ENCODE measurements at regions not wholly inside any gene's neighbourhood (a gene's known extent, or its start where the extent isn't known, plus 50 kb on each side); places are given as distances from the start of the nearest gene placed in this dataset.

GRCh38 chr20:16170406-16170971 is 402.8 kb downstream of the KIF16B start:
- Histone ChIP-seq H4K20me1 (ENCODE audit: insufficient read depth, low read length) (no peaks in the 10 kb centered on the region), H2AK5ac (ENCODE audit: low read depth, low read length) (no peak overlapping the region), H3K27ac (ENCODE audit: insufficient read depth, low read length) (no peak overlapping the region), H2AFZ (replicated peaks; ENCODE audit: low read length, poor library complexity) (no peak overlapping the region), H3K4me3 (ENCODE audit: insufficient read depth, low read depth, low read length) (no peak overlapping the region), H3K9me3 (ENCODE audit: control insufficient read depth, insufficient read depth, low read length) (peaks cover 8% of the 10 kb centered on the region), H3K14ac (replicated peaks; ENCODE audit: low read depth, low read length) (no peak overlapping the region), H3K9me1 (ENCODE audit: insufficient read depth, low read length) (no peaks in the 10 kb centered on the region), H3K23ac (ENCODE audit: low read depth, low read length) (no peak overlapping the region), H2BK5ac (ENCODE audit: low read depth, low read length, poor library complexity, severe bottlenecking) (no peak overlapping the region), H3K79me1 (ENCODE audit: low read depth in 1 of 2, low read length in 2 of 2) (no peaks in the 10 kb centered on the region), H2BK15ac (ENCODE audit: low read depth, low read length) (no peak overlapping the region), H4K5ac (ENCODE audit: low read depth, low read length) (no peak overlapping the region), H3K27me3 (ENCODE audit: control insufficient read depth, insufficient read depth, low read length) (no peaks in the 10 kb centered on the region), H3K9ac (ENCODE audit: low read depth, low read length) (no peak overlapping the region), H3K36me3 (ENCODE audit: control insufficient read depth, insufficient read depth, low read length) (no peaks in the 10 kb centered on the region), H3K18ac (ENCODE audit: low read depth, low read length) (no peak overlapping the region), H4K91ac (ENCODE audit: insufficient read depth, low read depth, low read length) (no peak overlapping the region), H2BK120ac (ENCODE audit: low read depth, low read length) (no peak overlapping the region), H3K4me2 (ENCODE audit: low read depth, low read length) (no peak overlapping the region), H2BK20ac (ENCODE audit: low read depth, low read length) (no peak overlapping the region), H4K8ac (ENCODE audit: low read depth in 2 of 2, low read length in 2 of 2) (no peak overlapping the region), H3K56ac (ENCODE audit: extremely low read depth, insufficient read depth, low read length) (no peak overlapping the region), H3K4ac (ENCODE audit: low read depth, low read length) (no peak overlapping the region), H3K4me1 (ENCODE audit: control insufficient read depth, insufficient read depth, low read length) (no peaks in the 10 kb centered on the region), H2AK9ac (replicated peaks; ENCODE audit: low read depth, low read length, poor library complexity) (no peak overlapping the region)
- ATAC-seq (ENCODE audit: low read depth) (no peak), DNase-seq (no peak)
- intact Hi-C loops (cut with micrococcal nuclease) = no loop called here
- TF ChIP-seq SMC3 (IDR thresholded peaks at IDR 0.05; ENCODE audit: low read depth, low read length) (no peak), ELK1 (IDR thresholded peaks at IDR 0.05; ENCODE audit: borderline replicate concordance, low read depth, low read length) (no peak), POLR2A (IDR thresholded peaks at IDR 0.05; ENCODE audit: low read depth, low read length) (no peak), MAFK (IDR thresholded peaks at IDR 0.05; ENCODE audit: low read depth, low read length) (no peak), RCOR1 (IDR thresholded peaks at IDR 0.05; ENCODE audit: insufficient replicate concordance, low read length) (no peak), RFX5 (IDR thresholded peaks at IDR 0.05; ENCODE audit: low read depth, low read length) (no peak), CEBPB (IDR thresholded peaks at IDR 0.05; ENCODE audit: low read depth, low read length) (no peak), CHD1 (IDR thresholded peaks at IDR 0.05; ENCODE audit: low read depth, low read length) (no peak), BHLHE40 (IDR thresholded peaks at IDR 0.05; ENCODE audit: low read depth, low read length) (no peak), NFE2L2 (IDR thresholded peaks at IDR 0.05; ENCODE audit: low read depth, low read length) (no peak), MXI1 (IDR thresholded peaks at IDR 0.05; ENCODE audit: borderline replicate concordance, low read depth, low read length) (no peak), MAZ (IDR thresholded peaks at IDR 0.05; ENCODE audit: borderline replicate concordance, low read depth, low read length) (no peak)
- TF ChIP-seq, protein P1, sequence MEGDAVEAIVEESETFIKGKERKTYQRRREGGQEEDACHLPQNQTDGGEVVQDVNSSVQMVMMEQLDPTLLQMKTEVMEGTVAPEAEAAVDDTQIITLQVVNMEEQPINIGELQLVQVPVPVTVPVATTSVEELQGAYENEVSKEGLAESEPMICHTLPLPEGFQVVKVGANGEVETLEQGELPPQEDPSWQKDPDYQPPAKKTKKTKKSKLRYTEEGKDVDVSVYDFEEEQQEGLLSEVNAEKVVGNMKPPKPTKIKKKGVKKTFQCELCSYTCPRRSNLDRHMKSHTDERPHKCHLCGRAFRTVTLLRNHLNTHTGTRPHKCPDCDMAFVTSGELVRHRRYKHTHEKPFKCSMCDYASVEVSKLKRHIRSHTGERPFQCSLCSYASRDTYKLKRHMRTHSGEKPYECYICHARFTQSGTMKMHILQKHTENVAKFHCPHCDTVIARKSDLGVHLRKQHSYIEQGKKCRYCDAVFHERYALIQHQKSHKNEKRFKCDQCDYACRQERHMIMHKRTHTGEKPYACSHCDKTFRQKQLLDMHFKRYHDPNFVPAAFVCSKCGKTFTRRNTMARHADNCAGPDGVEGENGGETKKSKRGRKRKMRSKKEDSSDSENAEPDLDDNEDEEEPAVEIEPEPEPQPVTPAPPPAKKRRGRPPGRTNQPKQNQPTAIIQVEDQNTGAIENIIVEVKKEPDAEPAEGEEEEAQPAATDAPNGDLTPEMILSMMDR (conservative IDR thresholded peaks at IDR 0.05; ENCODE audit: low read depth, low read length) = no peak
- WGBS, 2 experiments (ENCODE audit: extremely low coverage in 2 of 2, insufficient read length in 1 of 2) = 41% methylated on average over 2 of the region's 7 CpGs; no CpG with 5 or more reads in 1 of the 2 experiments
- BruUV-seq (replicated peaks) = no TSS peak
- POLR2A ChIA-PET (ENCODE audit: unreplicated experiment) = no interaction called here
- in situ Hi-C loops (cut with MboI; ENCODE audit: low sequenced_read_pairs) = no loop called here
- CTCF ChIA-PET = interaction anchor here (0.6 kb wide), 1 partner anchor 1078 kb away, joined by 5 read pairs; no protein-coding TSS in a partner anchor
- dilution Hi-C loops (cut with HindIII; ENCODE audit: low sequenced_read_pairs, unreplicated experiment) = no loop called here
